IMR-90 (cell line): ENCODE measurements at regions not wholly inside any gene's neighbourhood (a gene's known extent, or its start where the extent isn't known, plus 50 kb on each side); places are given as distances from the start of the nearest gene placed in this dataset.

Experiments
- ATAC-seq: fragments of 200-7000 bp; cut with Tn5 transposase; 2 replicates; pipeline ENCODE4 v1.9.1; 2020; ENCODE audit warnings: low read depth, mild to moderate bottlenecking, moderate library complexity
- BruUV-seq: library from RNA; stranded (reverse); fragments of 400-500 nt; replicated peaks from 2 replicates; lab custom pipeline; 2021; lab: Mats Ljungman, UMichigan
- CTCF ChIA-PET: fragments of 300-600 bp; formaldehyde crosslinking; extraction: SDS; loops from one replicate; lab custom pipeline; 2021; ENCODE audit warnings: antibody characterized with exemption; lab: Yijun Ruan, JAX
- POLR2A ChIA-PET: fragments of 300-600 bp; sonication (Branson Sonifier 250); formaldehyde crosslinking; loops from one replicate; lab custom pipeline; 2022; ENCODE audit warnings: antibody characterized with exemption; ENCODE audit not compliant: unreplicated experiment; lab: Charles Lee
- DNase-seq: peaks from one replicate; pipeline ENCODE4 v3.0.0; 2013
- H2AFZ ChIP-seq: replicated peaks from 2 replicates; pipeline ENCODE3; 2013; ENCODE audit warnings: low read length, mild to moderate bottlenecking; ENCODE audit not compliant: poor library complexity
- H2AK5ac ChIP-seq: 2 replicates; pipeline ENCODE4 v1.6.1; 2013; ENCODE audit warnings: low read depth, low read length, inconsistent platforms
- H2AK9ac ChIP-seq: replicated peaks from 2 replicates; pipeline ENCODE3; 2013; ENCODE audit warnings: mild to moderate bottlenecking, low read depth, low read length, moderate library complexity; ENCODE audit not compliant: poor library complexity
- H2BK120ac ChIP-seq: 2 replicates; pipeline ENCODE4 v1.6.1; 2013; ENCODE audit warnings: low read depth, low read length, inconsistent platforms
- H2BK15ac ChIP-seq: 3 replicates; pipeline ENCODE4 v1.6.1; 2013; ENCODE audit warnings: low read depth, low read length, inconsistent platforms
- H2BK20ac ChIP-seq: 2 replicates; pipeline ENCODE4 v1.6.1; 2013; ENCODE audit warnings: low read depth, mild to moderate bottlenecking, inconsistent platforms, low read length, moderate library complexity
- H2BK5ac ChIP-seq: 2 replicates; pipeline ENCODE4 v1.6.1; 2013; ENCODE audit warnings: mild to moderate bottlenecking, low read depth, low read length, inconsistent platforms; ENCODE audit not compliant: poor library complexity, severe bottlenecking
- H3K14ac ChIP-seq: replicated peaks from 2 replicates; pipeline ENCODE4 v1.6.1; 2013; ENCODE audit warnings: low read depth, low read length, inconsistent platforms
- H3K18ac ChIP-seq: 2 replicates; pipeline ENCODE4 v1.6.1; 2013; ENCODE audit warnings: low read depth, low read length, control low read depth
- H3K23ac ChIP-seq: 2 replicates; pipeline ENCODE4 v1.6.1; 2013; ENCODE audit warnings: low read depth, low read length, inconsistent platforms
- H3K27ac ChIP-seq: 2 replicates; pipeline ENCODE4 v1.5.1; 2013; ENCODE audit warnings: mild to moderate bottlenecking, control low read depth, low read length; ENCODE audit not compliant: insufficient read depth
- H3K27me3 ChIP-seq: 2 replicates; pipeline ENCODE4 v1.6.1; 2013; ENCODE audit warnings: low read length; ENCODE audit not compliant: control insufficient read depth, insufficient read depth
- H3K36me3 ChIP-seq: 2 replicates; pipeline ENCODE4 v1.6.1; 2013; ENCODE audit warnings: low read length, mixed read lengths; ENCODE audit not compliant: control insufficient read depth, insufficient read depth
- H3K4ac ChIP-seq: 2 replicates; pipeline ENCODE4 v1.6.1; 2013; ENCODE audit warnings: low read depth, low read length, inconsistent platforms
- H3K4me1 ChIP-seq: 2 replicates; pipeline ENCODE4 v1.6.1; 2013; ENCODE audit warnings: low read length, mixed read lengths; ENCODE audit not compliant: control insufficient read depth, insufficient read depth
- H3K4me2 ChIP-seq: 2 replicates; pipeline ENCODE4 v1.6.1; 2013; ENCODE audit warnings: low read depth, mild to moderate bottlenecking, control low read depth, low read length, moderate library complexity
- H3K4me3 ChIP-seq: 2 replicates; pipeline ENCODE4 v1.5.1; 2013; ENCODE audit warnings: low read depth, mild to moderate bottlenecking, control low read depth, low read length, moderate library complexity; ENCODE audit not compliant: insufficient read depth
- H3K56ac ChIP-seq: 2 replicates; pipeline ENCODE4 v1.6.1; 2013; ENCODE audit warnings: low read length, inconsistent platforms; ENCODE audit not compliant: insufficient read depth; ENCODE audit errors: extremely low read depth
- H3K79me1 ChIP-seq, 2 experiments: 2 replicates each; pipeline ENCODE4 v1.6.1; 2013; ENCODE audit warnings: low read length in 2 of 2, inconsistent platforms in 1 of 2, low read depth in 1 of 2
- H3K9ac ChIP-seq: 2 replicates; pipeline ENCODE4 v1.6.1; 2013; ENCODE audit warnings: low read depth, low read length, control low read depth
- H3K9me1 ChIP-seq: 2 replicates; pipeline ENCODE4 v1.6.1; 2013; ENCODE audit warnings: low read length, inconsistent platforms; ENCODE audit not compliant: insufficient read depth
- H3K9me3 ChIP-seq: 2 replicates; pipeline ENCODE4 v1.6.1; 2013; ENCODE audit warnings: low read length; ENCODE audit not compliant: control insufficient read depth, insufficient read depth
- H4K20me1 ChIP-seq: 2 replicates; pipeline ENCODE4 v1.6.1; 2013; ENCODE audit warnings: low read length, inconsistent platforms; ENCODE audit not compliant: insufficient read depth
- H4K5ac ChIP-seq: 2 replicates; pipeline ENCODE4 v1.6.1; 2013; ENCODE audit warnings: mild to moderate bottlenecking, low read depth, low read length, control low read depth
- H4K8ac ChIP-seq, 2 experiments: 2 replicates each; pipeline ENCODE4 v1.6.1; 2013; ENCODE audit warnings: low read depth in 2 of 2, low read length in 2 of 2, control low read depth in 1 of 2, inconsistent platforms in 1 of 2
- H4K91ac ChIP-seq: 2 replicates; pipeline ENCODE4 v1.6.1; 2013; ENCODE audit warnings: low read depth, low read length, inconsistent platforms; ENCODE audit not compliant: insufficient read depth
- CHD1 ChIP-seq: IDR thresholded peaks from 2 replicates; pipeline ENCODE4 v1.6.1; 2012; ENCODE audit warnings: low read depth, low read length, improper control_type of control experiment
- ELK1 ChIP-seq: fragments of 150-350 bp; IDR thresholded peaks from 2 replicates; pipeline ENCODE4 v1.6.1; 2016; ENCODE audit warnings: low read depth, mild to moderate bottlenecking, low read length, moderate library complexity, borderline replicate concordance
- FOS ChIP-seq: fragments of 150-350 bp; IDR thresholded peaks from 2 replicates; pipeline ENCODE4 v1.6.1; 2016; ENCODE audit warnings: low read depth, low read length
- MXI1 ChIP-seq: IDR thresholded peaks from 2 replicates; pipeline ENCODE4 v1.6.1; 2012; ENCODE audit warnings: low read depth, mild to moderate bottlenecking, low read length, moderate library complexity, borderline replicate concordance
- NFE2L2 ChIP-seq: fragments of 150-350 bp; IDR thresholded peaks from 2 replicates; pipeline ENCODE4 v1.6.1; 2016; ENCODE audit warnings: low read depth, mild to moderate bottlenecking, low read length
- POLR2A ChIP-seq: IDR thresholded peaks from 2 replicates; pipeline ENCODE4 v1.6.1; 2012; ENCODE audit warnings: mild to moderate bottlenecking, low read depth, low read length
- RAD21 ChIP-seq: IDR thresholded peaks from 2 replicates; pipeline ENCODE4 v1.6.1; 2012; ENCODE audit warnings: low read length, improper control_type of control experiment
- RCOR1 ChIP-seq: IDR thresholded peaks from 2 replicates; pipeline ENCODE4 v1.6.1; 2012; ENCODE audit warnings: mild to moderate bottlenecking, low read length, improper control_type of control experiment; ENCODE audit not compliant: insufficient replicate concordance
- RFX5 ChIP-seq: IDR thresholded peaks from 2 replicates; pipeline ENCODE4 v1.8.0; 2012; ENCODE audit warnings: low read depth, mild to moderate bottlenecking, low read length, moderate library complexity
- USF2 ChIP-seq: fragments of 150-350 bp; IDR thresholded peaks from 2 replicates; pipeline ENCODE4 v1.6.1; 2017; ENCODE audit warnings: mild to moderate bottlenecking, antibody characterized with exemption, low read length, low read depth
- WGBS, 2 experiments: methylation state at CpG; one replicate each; pipeline versions ENCODE4 v1.1.5 to v1.1.7; 2013; ENCODE audit warnings: missing lambda C conversion rate in 2 of 2; ENCODE audit not compliant: insufficient read length in 1 of 2; ENCODE audit errors: extremely low coverage in 2 of 2; 5-methylcytosine and 5-hydroxymethylcytosine counted together
- dilution Hi-C: fragments of 300-500 bp; cut with HindIII; formaldehyde crosslinking; loops from one replicate; pipeline ENCODE4 v1.14.3; 2018; ENCODE audit warnings: low sequenced_read_pairs; ENCODE audit not compliant: unreplicated experiment
- in situ Hi-C: fragments of 300-500 bp; cut with MboI; formaldehyde crosslinking; loops from 3 replicates; pipeline ENCODE4 v1.14.3; 2019; ENCODE audit warnings: low sequenced_read_pairs, inconsistent platforms, mixed read lengths
- intact Hi-C: fragments of 100-400 bp; cut with micrococcal nuclease; formaldehyde crosslinking; loops from 2 replicates; pipeline ENCODE4 v1.10.0; 2022

- Histone ChIP-seq H4K20me1 (no peaks in the 10 kb centered on the region), H3K4me3 (no peak overlapping the region), H3K4ac (no peak overlapping the region), H4K5ac (no peak overlapping the region), H2BK15ac (no peak overlapping the region), H2AK9ac (no peak overlapping the region), H2AK5ac (no peak overlapping the region), H3K4me2 (no peak overlapping the region), H3K27me3 (peaks cover 6% of the 10 kb centered on the region), H2BK5ac (no peak overlapping the region), H2BK120ac (no peak overlapping the region), H3K9me1 (no peaks in the 10 kb centered on the region), H4K8ac (no peak overlapping the region), H2BK20ac (no peak overlapping the region), H3K27ac (no peak overlapping the region), H3K4me1 (peaks cover 1% of the 10 kb centered on the region; the same call in 1 of the 2 replicates), H3K56ac (no peak overlapping the region), H3K18ac (no peak overlapping the region), H3K23ac (no peak overlapping the region), H3K9ac (no peak overlapping the region), H3K14ac (no peak overlapping the region), H3K9me3 (0 out of 2 replicates have a peak, but pooled peaks cover 4% of the 10 kb centered on the region), H3K79me1 (no peaks in the 10 kb centered on the region), H4K91ac (no peak overlapping the region), H2AFZ (no peak overlapping the region), H3K36me3 (no peaks in the 10 kb centered on the region)
- no peak for ATAC-seq
- no TSS peak for BruUV-seq
- CTCF ChIA-PET = interaction anchor here (1.0 kb wide), 1 partner anchor 10 kb away, joined by 3 read pairs; no protein-coding TSS in a partner anchor
- 60% methylated on average over 1 of the region's 3 CpGs; no CpG with 5 or more reads in 1 of the 2 experiments for WGBS, 2 experiments
- no peak for TF ChIP-seq RAD21
- TF ChIP-seq USF2 = no peak
- no peak for TF ChIP-seq RFX5
- TF ChIP-seq FOS = no peak
- TF ChIP-seq RCOR1 = no peak
- no peak for TF ChIP-seq NFE2L2
- no peak for TF ChIP-seq MXI1
- no peak for TF ChIP-seq POLR2A
- no peak for TF ChIP-seq ELK1
- TF ChIP-seq CHD1 = no peak
- DNase-seq = no peak
- POLR2A ChIA-PET = no interaction called here
- dilution Hi-C loops = no loop called here
- in situ Hi-C loops = no loop called here
- intact Hi-C loops = no loop called here
Observed at GRCh38 chr13:31060220-31060619, 101.5 kb downstream of the HSPH1 start.
